Inferior parietal cortex (tissue), 1 donor: ENCODE measurements at regions not wholly inside any gene's neighbourhood (a gene's known extent, or its start where the extent isn't known, plus 50 kb on each side); places are given as distances from the start of the nearest gene placed in this dataset.
"Not testable (repeated sequence)": the region's sequence is repeated elsewhere in the genome, so short reads cannot be mapped to it uniquely, and the experiment has no call there.

Experiments
- DNase-seq: peaks from one replicate; pipeline ENCODE4 v3.0.0-alpha.2; 2016; ENCODE audit errors: extremely low spot score

DNA sequence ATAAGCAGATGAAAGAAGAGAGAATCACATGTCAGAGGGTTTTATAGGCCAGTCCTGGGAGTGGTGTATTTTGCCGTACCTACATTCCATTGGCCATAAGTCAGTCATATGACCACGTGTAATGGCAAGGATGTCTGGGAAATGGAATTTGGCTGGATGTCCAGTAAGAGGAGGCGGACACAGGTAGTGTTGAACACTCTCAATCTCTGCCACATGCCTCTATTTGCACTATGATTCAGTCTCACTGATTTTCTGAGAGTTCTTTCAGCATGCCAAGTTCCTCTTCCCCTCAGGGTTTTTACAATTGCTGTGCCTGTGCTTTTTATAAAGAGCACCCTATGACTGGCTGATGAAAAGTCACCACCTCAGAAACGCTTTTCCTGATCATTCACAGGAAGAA lies 164.2 kb upstream of the GPR101 start:
- no peak for DNase-seq

DNA sequence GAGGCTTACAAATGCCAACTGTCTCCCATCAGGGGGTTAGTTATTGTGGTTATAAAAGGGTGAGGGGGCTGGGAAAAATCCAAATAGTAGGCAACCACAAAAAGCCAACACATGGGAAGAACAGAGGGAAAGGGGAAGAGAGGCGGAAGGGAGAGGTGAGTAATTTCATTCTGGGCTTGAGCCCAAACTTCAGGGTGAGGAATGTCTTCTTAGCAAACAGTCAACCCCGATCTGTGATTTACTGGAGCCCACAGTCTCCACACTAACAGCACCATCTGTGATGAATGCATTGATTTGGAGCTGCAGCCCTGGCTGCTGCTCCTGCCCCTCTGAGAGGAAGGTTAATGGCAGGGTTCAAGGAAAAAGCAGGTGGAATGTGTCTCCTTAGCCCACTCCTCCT lies 162.2 kb upstream of the GPR101 start:
- DNase-seq, result no peak

DNA sequence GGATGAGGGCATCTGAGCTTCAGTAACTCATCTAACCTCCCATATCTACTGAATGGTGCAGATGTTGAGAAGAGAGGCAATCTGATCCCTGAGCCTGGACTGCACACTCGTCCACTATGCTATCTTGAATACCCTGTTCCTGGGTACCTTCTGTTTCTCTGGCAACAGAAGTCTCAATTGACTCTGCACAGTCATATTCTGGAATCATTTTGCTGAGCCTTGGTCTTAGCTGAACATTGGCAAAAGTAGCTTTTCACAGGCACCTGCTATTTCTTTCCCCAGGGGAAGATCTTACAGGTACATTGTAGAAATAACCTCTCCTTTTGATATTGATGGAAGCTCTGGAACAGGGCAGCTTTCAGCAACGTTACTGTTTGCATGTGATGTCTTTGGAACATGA lies 161.5 kb upstream of the GPR101 start:
- DNase-seq, result no peak

DNA sequence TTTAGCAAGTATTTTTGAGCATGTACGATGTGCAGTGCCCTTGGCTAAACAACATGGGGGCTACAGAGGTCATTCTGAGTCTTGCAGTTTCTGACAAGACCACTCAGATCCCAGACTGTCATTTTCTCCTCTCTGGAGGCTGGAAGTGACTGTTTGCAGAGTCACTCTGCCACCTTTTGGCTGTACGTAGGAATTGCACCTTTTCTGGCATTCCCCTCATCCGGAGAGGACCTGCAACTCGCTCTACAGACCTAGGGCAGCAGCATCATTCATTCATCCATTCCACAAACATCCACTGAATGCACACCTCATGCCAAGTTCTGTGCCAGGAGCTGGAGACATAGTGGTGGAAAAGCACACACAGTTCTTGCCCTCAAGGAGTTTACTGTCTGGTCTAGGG lies 160.4 kb upstream of the GPR101 start:
- peak; percentile 41 for DNase-seq

DNA sequence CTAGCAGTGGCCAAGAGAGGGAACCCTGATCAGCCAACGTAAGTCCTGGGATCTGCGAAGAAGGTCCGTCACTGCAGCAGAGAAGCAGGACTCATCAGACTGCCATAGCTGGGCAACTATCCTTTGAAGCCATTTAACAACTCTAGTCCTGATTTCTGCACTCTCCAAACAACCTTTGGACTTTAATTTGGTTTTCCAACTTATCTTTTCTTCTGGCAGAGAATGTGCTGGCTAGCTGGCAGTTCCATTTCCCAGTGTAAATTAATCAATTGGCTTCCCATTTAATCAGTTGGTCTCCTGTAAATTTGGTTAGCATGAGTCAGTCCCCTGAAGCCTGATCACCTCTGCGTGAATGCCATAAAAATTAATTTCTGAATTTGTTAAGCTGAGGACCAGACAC lies 153.7 kb upstream of the GPR101 start:
- DNase-seq, result no peak

DNA sequence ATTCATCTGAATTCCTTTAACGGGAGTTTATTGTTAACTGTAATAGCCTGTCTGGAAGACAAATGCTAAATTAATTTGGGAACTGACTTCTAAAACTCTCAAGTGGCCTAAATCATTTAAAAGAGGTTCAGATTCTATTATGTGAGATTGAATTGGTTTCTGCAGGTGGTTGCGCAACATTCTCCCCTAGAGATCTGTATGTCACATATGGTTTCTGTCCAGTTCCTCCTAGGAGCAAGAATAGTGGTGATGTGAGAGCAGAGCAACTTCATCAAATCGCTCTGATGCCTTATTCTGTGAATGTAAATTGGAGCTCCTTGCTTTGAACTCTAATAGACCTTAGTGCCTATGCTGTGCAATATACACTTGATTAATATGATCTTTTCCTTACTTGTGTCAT lies 144.6 kb upstream of the GPR101 start:
- DNase-seq, result no peak

DNA sequence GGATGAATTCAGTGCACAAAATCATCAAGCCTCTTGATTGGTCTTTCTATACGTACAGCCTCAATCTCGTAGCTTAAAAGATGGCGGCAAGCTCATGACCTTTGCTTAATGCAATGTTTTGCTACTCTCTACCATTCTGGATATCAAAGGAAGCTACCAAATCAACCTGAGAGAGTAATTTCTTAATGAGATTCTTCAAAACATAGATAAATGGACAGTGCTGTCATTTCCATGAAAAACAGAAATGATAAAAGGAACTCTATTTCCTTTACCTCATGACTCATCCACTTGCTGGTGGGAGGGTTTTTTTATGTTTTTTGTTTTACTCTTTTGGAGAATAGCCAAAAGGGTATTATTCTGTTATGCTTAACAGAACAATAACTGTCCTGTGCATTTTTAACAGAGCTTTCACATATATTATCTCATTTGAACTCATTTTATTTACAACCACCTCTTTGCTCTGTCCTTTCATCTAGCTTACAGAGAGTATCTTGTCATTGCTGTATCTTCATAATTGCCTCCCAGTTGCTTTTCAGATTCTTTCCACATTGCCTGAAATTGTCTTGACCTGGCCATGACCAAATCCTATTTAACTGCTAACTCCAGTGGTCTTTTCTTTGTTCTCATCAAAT lies 138.6 kb upstream of the GPR101 start:
- DNase-seq, result no peak

DNA sequence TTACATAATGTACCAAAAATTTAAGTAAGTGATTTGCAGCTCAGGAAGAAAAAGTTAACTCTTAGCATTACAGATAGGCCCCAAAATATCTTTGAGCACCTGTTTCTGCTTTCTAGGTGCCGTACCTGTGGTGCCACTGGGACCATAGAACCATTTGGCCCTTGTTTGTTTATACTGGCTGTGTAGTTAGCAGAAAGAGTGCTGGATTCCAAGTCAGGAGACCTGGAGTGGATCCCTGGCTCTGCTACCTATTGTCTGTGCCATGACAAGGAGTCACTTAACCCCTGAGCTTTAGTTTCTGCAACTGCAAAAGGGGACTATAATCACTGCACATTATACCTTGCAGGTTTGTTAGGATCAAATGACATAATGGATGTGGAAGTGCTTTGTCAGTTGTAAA lies 137.8 kb upstream of the GPR101 start:
- DNase-seq, result no peak

DNA sequence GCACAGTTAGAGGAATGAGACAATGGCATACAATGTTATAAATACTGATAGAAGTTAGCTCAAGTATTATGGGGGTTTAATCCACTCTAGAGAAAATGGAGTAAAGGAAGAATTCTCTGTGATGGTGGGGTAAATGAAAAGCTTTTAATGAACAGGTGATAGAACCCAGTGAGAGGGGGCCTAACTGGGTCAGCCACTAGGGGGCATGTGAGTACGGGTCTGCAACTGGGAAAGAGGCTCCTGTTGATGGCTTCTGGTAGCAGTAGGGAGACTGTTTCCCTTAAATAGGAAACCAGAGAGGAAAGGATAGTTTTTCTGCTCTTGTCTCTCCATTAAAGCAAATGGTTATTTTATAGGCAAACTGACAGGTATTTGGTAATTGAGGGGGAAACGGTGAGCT lies 132.8 kb upstream of the GPR101 start:
- no peak for DNase-seq

DNA sequence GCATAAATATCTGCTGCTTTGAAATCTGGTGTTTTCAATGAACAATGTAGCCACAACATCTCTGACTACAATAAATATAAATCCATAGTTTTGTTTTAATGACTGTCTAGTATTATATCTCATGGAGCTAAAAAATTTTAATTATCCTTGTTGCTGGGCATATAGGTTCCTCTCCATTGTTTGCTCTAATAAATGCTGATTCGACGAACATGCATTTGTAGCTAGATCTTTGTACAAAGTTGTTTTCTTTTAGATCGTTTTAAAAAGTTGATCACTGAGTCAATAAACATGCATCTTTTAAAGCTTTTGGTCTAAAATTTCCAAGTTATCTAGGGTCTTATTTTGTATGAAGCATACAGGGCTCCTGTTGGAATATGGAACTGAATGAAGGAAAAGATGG lies 130.5 kb upstream of the GPR101 start:
- no peak for DNase-seq

DNA sequence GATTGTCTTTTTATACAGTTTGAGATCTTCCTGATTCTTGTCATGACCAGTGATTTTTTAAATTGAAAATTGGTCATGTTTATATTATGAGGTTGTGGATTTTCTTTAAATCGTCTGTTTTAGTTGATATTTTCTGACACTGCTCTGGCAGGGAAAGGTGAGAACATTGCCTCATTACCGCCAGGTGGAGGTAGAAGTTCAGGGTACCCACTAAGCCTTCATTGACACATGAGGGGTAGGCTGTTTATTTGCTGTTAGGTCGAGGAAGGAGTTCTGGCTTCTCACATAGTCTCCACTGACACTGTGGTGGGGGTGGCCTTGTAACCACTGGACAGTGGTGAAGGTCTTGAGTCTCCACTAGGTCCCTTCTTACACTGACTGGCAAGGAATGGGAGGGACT lies 117.6 kb upstream of the GPR101 start:
- no peak for DNase-seq

DNA sequence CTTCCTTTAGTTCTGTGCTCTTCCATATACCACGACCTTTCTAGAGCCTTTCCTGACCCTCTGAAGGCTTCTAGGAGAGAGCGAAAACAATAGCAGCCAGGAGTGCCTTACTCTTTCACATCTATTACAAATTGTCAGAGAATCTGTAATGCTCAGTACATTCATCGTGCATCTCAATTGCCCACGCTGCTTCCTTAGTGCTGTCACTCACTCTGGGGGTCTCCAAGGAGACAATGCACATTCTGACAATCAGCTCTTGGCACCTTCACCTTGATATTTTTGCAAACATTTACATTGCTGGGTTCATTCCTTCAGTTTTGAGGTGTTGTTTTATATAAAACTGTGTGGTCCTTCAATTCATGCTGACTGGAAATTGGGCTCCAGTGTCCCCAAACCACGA lies 110.1 kb upstream of the GPR101 start:
- DNase-seq, result no peak

DNA sequence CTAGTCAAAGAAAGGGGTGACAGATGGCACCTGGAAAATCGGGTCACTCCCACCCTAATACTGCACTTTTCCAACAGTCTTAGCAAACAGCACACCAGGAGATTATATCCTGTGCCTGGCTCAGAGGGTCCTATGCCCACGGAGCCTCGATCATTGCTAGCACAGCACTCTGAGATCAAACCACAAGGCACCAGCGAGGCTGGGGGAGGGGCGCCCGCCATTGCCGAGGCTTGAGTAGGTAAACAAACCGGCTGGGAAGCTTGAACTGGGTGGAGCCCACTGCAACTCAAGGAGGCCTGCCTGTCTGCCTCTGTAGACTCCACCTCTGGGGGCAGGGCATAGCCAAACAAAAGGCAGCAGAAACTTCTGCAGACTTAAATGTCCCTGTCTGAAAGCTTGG lies 88.9 kb upstream of the GPR101 start:
- DNase-seq, result not testable (repeated sequence)

DNA sequence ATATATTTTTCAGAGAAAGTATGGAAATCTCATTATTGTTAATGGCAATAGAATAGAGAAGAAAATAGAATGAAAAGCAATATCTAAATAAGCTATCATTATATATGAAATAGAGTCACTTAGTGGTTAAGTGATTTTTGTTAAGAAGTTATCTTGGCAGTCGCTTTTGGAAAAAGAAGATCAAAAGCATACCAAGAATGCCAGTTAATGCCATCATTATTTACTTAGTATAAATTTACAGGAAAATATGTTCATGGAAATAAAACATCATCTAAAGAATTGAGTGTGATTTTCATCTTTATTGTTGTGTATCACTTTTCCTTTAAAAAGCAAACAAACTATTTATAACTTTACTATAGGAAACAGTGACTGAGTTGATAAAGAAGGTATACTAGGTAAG lies 85.3 kb upstream of the GPR101 start:
- DNase-seq, result no peak

DNA sequence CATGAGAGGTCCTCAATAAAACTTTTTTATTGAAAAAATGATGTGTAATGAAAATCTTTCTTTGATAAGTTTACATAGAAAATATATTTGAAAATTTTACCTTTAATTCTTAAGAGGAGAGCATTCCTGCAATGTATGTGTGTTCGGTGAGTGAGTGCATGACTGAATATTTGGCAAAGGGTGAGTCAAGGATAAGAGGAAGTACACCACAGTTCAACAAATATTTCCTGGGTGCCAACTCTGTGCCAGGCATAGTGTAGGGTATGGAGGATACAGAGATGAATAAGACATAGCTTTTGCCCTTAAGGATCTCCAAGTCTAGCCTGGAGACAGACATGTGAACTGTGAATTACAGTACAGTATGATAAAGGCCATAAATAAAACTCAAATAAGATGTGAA lies 84.7 kb upstream of the GPR101 start:
- DNase-seq, result no peak

DNA sequence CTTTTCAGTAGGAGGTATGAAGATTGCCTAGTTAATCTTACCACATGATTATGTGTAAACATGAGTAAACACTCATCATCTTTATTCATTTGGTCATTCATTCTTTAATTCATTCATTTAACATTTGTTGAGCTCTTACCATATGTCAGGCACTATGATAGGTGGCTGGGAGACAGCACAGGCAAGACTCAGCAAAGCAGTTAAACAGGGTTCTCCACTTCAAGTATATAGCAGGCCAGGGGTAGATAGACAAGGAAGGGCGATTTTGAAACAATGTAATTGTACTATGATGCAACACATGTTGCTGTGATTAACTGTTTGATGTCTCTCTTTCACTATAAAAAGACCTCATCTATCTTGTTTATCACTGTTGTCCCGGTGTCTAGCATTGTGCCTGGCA lies 84.3 kb upstream of the GPR101 start:
- no peak for DNase-seq

DNA sequence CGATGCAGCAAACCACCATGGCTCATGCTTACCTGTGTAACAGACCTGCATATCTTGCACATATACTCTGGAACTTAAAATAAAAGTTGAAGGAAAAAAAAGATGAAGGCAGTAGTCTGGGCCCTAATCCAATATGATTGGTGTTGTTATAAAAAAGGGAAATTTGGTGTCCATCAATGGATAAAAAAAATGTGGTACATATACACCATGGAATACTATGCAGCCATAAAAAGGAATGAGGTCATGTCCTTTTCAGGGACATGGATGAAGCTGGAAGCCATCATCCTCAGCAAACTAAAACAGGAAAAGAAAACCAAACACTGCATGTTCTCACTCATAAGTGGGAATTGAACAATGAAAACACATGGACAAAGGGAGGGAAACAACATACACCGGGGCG lies 74.1 kb upstream of the GPR101 start:
- DNase-seq, result not testable (repeated sequence)

DNA sequence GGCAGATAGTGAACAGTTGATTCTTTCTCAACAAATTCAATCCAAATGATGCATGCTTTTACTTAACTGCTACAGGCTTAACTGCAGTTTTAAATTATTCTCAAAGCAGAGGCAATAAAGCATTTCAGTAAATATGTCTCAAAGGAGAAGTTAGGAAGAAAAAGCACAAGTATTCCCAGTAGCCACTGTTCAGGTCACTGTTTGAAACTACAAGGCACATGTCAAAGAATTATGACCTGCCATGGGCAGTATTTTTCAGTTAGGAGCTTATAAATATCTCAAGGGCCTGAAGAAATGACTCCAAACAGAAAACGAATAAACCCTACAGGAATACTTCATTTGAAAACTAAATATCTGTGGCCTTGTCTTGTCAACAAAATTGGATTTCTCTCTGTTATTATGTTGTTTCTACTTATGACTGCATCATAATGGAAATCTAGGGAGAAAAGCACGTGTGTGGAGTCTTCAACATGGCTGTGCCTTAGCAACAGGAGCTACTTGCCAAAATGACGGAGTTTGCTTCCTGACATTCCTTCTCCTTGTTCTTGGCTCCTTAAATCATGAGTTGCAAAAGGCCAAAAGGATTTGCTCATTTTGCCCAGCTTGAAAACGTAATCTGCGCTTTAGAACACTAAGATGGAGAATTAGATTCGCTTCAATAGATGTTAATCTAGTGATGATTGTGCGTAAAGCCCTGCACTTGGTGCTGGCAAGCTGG lies 67.6 kb upstream of the GPR101 start:
- DNase-seq, result no peak
